ENCODE measurements at regions not wholly inside any gene's neighbourhood (a gene's known extent, or its start where the extent isn't known, plus 50 kb on each side); places are given as distances from the start of the nearest gene placed in this dataset.

DNA sequence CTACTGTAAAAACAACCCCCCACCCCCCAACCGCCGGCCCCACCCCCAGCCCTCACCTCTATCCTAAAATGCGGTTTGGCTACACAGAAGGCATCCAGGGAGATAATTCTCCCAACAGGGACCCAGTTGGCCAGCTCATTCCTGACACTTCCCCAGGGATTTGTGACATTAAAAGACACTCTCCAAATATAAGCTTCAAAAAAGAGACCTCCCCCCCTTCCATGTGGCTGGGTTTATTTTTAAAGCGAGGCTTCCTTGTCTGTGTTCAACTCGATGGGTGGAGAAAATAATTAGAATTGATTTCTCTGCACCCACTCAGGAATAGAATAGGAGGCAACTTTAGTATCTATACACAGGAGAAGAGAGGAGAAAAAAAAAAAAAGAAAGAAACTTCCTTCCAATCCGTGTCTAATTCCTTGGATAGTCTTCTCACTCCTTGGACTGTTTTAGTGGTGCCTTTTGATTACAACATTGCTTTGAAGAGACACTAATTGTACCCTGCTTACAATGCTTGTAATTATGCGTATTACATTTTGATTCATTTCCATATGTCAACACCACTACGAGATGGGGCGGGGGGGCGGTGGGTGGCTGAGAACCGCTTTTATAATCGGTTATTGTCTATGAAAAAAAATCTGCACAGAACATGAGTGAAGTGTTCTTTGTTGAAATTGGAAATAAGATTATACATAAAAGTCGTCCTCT lies 500.4 kb downstream of the MIAT start:
- TF ChIP-seq, protein P1, sequence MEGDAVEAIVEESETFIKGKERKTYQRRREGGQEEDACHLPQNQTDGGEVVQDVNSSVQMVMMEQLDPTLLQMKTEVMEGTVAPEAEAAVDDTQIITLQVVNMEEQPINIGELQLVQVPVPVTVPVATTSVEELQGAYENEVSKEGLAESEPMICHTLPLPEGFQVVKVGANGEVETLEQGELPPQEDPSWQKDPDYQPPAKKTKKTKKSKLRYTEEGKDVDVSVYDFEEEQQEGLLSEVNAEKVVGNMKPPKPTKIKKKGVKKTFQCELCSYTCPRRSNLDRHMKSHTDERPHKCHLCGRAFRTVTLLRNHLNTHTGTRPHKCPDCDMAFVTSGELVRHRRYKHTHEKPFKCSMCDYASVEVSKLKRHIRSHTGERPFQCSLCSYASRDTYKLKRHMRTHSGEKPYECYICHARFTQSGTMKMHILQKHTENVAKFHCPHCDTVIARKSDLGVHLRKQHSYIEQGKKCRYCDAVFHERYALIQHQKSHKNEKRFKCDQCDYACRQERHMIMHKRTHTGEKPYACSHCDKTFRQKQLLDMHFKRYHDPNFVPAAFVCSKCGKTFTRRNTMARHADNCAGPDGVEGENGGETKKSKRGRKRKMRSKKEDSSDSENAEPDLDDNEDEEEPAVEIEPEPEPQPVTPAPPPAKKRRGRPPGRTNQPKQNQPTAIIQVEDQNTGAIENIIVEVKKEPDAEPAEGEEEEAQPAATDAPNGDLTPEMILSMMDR (conservative IDR thresholded peaks at IDR 0.05; ENCODE audit: low read depth, low read length): no peak
- TF ChIP-seq EZH2 (IDR thresholded peaks at IDR 0.05; ENCODE audit: borderline replicate concordance, low read depth, low read length, poor library complexity, severe bottlenecking): no peak

Measured in A673 (cell line).